ENCODE measurements at regions not wholly inside any gene's neighbourhood (a gene's known extent, or its start where the extent isn't known, plus 50 kb on each side); places are given as distances from the start of the nearest gene placed in this dataset.

DNA sequence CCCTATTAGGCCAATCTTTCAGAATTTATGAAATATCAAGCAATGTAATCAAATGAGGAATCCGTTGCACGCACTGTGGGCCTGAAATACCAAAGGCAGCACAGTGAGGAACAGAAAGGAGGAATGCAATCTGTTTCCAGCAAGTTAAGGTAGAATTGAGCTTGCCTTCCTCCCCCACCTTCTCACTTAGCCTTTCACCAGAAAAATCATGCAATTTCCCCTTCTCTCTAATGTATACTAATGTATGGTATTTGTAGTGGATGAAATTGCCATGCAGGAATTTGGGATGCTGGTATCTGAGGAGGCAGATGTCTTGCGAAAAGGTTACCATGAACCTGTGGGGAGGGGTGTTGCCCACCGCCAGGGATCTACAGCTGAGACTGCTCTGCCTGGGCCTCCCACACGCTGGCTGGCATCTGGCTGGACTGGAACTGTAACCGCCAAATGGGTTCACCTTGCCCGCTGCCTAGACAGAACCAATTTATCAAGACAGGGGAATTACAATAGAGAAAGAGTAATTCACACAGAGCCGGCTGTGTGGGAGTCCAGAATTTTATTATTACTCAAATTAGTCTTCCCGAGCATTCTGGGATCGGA is 222.4 kb upstream of the MYLIP start:
- Histone ChIP-seq H3K9me3 (ENCODE audit: control insufficient read depth in 1 of 2, insufficient read depth in 1 of 2, low read depth in 1 of 2, low read length in 2 of 2) (no peaks in the 10 kb centered on the region), H2AFZ (ENCODE audit: low read depth, low read length, poor library complexity, severe bottlenecking) (no peak overlapping the region), H3K9ac (ENCODE audit: low read length) (no peak overlapping the region), H3K9me2 (ENCODE audit: insufficient read depth) (no peaks in the 10 kb centered on the region), H3K4me3 (replicated peaks in 1 of 2; ENCODE audit: low read depth in 1 of 2, low read length in 2 of 2) (no peak overlapping the region), H4K20me1 (ENCODE audit: insufficient read depth) (no peaks in the 10 kb centered on the region), H3K4me1 (ENCODE audit: control insufficient read depth in 1 of 2, insufficient read depth in 2 of 2, low read length in 2 of 2) (no peaks in the 10 kb centered on the region), H3K27ac (ENCODE audit: low read depth, low read length) (no peak overlapping the region), H3K4me2 (ENCODE audit: low read length) (no peak overlapping the region), H3K27me3 (ENCODE audit: insufficient read depth, low read length) (no peaks in the 10 kb centered on the region), H3K36me3 (ENCODE audit: control insufficient read depth in 1 of 2, insufficient read depth in 2 of 2, low read length in 2 of 2) (no peaks in the 10 kb centered on the region), H3K79me2 (ENCODE audit: insufficient read depth, low read length) (no peaks in the 10 kb centered on the region)
- ChIA-PET CTCF (no interaction called here), POLR2A (no interaction called here), RAD21 (ENCODE audit: low non-redundant PET in 1 of 2, low total read pairs in 2 of 2, uncharacterized antibody in 2 of 2, unreplicated experiment in 2 of 2) (no interaction called here)
- TF ChIP-seq JUND (IDR thresholded peaks at IDR 0.05), result no peak
- TF ChIP-seq, protein P1, sequence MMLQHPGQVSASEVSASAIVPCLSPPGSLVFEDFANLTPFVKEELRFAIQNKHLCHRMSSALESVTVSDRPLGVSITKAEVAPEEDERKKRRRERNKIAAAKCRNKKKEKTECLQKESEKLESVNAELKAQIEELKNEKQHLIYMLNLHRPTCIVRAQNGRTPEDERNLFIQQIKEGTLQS (IDR thresholded peaks at IDR 0.05), result no peak
- no peak for TF ChIP-seq CBX3 (IDR thresholded peaks at IDR 0.05; ENCODE audit: low read depth)
- no peak for TF ChIP-seq ELF1 (IDR thresholded peaks at IDR 0.05; ENCODE audit: borderline replicate concordance, low read depth)
- no peak for DNase-seq (ENCODE audit: low read depth, low spot score)
- intact Hi-C loops (cut with micrococcal nuclease), result no loop called here
- no peak for ATAC-seq
- BruUV-seq (replicated peaks), result no TSS peak

DNA sequence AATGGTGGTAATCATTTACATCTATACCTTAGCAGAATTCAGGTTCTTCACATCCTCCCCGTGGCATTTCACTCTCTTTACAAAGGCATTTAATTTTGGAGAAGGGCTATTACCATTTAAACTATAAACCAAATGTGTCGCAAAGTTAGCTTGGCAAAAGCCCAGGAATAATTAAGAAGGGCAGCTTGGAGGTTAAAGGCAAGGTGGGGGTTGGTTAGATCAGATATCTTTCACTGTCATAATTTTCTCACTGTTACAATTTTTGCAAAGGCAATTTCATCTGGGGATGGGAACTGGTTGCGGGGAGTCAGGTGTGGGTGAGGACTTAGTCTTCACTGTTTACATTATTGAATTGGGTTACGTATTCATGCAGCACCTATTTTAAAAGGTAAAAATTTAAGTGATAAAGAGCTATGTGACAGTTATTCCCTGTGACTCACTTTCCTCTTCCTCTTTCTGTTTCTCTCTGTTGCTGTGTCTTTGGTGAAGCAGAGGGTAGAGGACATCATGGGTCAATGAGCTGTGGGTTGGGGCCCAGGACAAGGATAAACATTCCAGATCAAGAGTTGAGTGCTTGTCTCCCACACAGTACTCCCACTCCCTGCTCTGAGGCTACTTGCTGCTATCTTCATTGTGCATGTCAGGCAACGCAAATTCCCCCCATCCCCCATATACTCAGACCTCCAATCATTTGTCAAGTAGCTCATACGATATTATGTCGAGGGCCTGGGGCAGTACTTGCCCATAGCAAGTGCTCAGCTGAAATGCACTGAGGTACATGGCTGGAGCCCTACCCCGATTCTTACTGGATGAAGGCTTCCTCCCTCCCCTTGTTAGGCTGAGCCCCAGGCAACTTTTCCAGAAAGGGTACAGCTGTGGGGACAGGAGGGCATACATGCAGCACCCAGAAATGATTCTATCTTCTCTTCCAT is 223.1 kb upstream of the MYLIP start:
- no peaks in the 10 kb centered on the region for H3K79me2 ChIP-seq (ENCODE audit: insufficient read depth, low read length)
- H3K4me1 ChIP-seq (ENCODE audit: control insufficient read depth in 1 of 2, insufficient read depth in 2 of 2, low read length in 2 of 2), result no peaks in the 10 kb centered on the region
- DNase-seq (ENCODE audit: low read depth, low spot score), result no peak
- POLR2A ChIA-PET, result no interaction called here
- no peak overlapping the region for H3K4me2 ChIP-seq (ENCODE audit: low read length)
- no peak overlapping the region for H3K4me3 ChIP-seq (replicated peaks in 1 of 2; ENCODE audit: low read depth in 1 of 2, low read length in 2 of 2)
- CTCF ChIA-PET, result no interaction called here
- no peak for ATAC-seq
- no peaks in the 10 kb centered on the region for H3K9me3 ChIP-seq (ENCODE audit: control insufficient read depth in 1 of 2, insufficient read depth in 1 of 2, low read depth in 1 of 2, low read length in 2 of 2)
- intact Hi-C loops (cut with micrococcal nuclease), result no loop called here
- no peak overlapping the region for H3K27ac ChIP-seq (ENCODE audit: low read depth, low read length)
- TF ChIP-seq, protein P2, sequence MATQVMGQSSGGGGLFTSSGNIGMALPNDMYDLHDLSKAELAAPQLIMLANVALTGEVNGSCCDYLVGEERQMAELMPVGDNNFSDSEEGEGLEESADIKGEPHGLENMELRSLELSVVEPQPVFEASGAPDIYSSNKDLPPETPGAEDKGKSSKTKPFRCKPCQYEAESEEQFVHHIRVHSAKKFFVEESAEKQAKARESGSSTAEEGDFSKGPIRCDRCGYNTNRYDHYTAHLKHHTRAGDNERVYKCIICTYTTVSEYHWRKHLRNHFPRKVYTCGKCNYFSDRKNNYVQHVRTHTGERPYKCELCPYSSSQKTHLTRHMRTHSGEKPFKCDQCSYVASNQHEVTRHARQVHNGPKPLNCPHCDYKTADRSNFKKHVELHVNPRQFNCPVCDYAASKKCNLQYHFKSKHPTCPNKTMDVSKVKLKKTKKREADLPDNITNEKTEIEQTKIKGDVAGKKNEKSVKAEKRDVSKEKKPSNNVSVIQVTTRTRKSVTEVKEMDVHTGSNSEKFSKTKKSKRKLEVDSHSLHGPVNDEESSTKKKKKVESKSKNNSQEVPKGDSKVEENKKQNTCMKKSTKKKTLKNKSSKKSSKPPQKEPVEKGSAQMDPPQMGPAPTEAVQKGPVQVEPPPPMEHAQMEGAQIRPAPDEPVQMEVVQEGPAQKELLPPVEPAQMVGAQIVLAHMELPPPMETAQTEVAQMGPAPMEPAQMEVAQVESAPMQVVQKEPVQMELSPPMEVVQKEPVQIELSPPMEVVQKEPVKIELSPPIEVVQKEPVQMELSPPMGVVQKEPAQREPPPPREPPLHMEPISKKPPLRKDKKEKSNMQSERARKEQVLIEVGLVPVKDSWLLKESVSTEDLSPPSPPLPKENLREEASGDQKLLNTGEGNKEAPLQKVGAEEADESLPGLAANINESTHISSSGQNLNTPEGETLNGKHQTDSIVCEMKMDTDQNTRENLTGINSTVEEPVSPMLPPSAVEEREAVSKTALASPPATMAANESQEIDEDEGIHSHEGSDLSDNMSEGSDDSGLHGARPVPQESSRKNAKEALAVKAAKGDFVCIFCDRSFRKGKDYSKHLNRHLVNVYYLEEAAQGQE (IDR thresholded peaks at IDR 0.05; ENCODE audit: low read depth), result no peak
- TF ChIP-seq ELF1 (IDR thresholded peaks at IDR 0.05; ENCODE audit: borderline replicate concordance, low read depth) (no peak), EGR1 (IDR thresholded peaks at IDR 0.05; ENCODE audit: low read depth) (no peak), EZH2 (IDR thresholded peaks at IDR 0.05) (no peak), CBX3 (IDR thresholded peaks at IDR 0.05; ENCODE audit: low read depth) (no peak), JUND (IDR thresholded peaks at IDR 0.05) (no peak), POLR2A (IDR thresholded peaks at IDR 0.05; ENCODE audit: borderline replicate concordance, extremely low read depth, insufficient read depth, insufficient read length) (no peak), POLR2AphosphoS5 (IDR thresholded peaks at IDR 0.05; ENCODE audit: low read depth, low read length) (no peak), ZNF274 (IDR thresholded peaks at IDR 0.05; ENCODE audit: low read depth, low read length) (no peak), SRF (IDR thresholded peaks at IDR 0.05; ENCODE audit: low read depth) (no peak), FOSL1 (IDR thresholded peaks at IDR 0.05; ENCODE audit: low read depth) (no peak), TCF7L2 (IDR thresholded peaks at IDR 0.05; ENCODE audit: borderline replicate concordance, extremely low read depth, insufficient read depth, insufficient read length) (no peak), ZFX (IDR thresholded peaks at IDR 0.05) (no peak), SP1 (IDR thresholded peaks at IDR 0.05; ENCODE audit: low read depth) (no peak)
- no peaks in the 10 kb centered on the region for H4K20me1 ChIP-seq (ENCODE audit: insufficient read depth)
- H3K36me3 ChIP-seq (ENCODE audit: control insufficient read depth in 1 of 2, insufficient read depth in 2 of 2, low read length in 2 of 2), result no peaks in the 10 kb centered on the region
- H3K27me3 ChIP-seq (ENCODE audit: insufficient read depth, low read length), result no peaks in the 10 kb centered on the region
- H3K9ac ChIP-seq (ENCODE audit: low read length), result no peak overlapping the region
- no peaks in the 10 kb centered on the region for H3K9me2 ChIP-seq (ENCODE audit: insufficient read depth)
- H2AFZ ChIP-seq (ENCODE audit: low read depth, low read length, poor library complexity, severe bottlenecking), result no peak overlapping the region
- RAD21 ChIA-PET (ENCODE audit: low non-redundant PET in 1 of 2, low total read pairs in 2 of 2, uncharacterized antibody in 2 of 2, unreplicated experiment in 2 of 2), result no interaction called here
- no TSS peak for BruUV-seq (replicated peaks)
